IMR-90 (cell line): ENCODE measurements at regions not wholly inside any gene's neighbourhood (a gene's known extent, or its start where the extent isn't known, plus 50 kb on each side); places are given as distances from the start of the nearest gene placed in this dataset.

Source experiments
- ATAC-seq: fragments of 200-7000 bp; cut with Tn5 transposase; 2 replicates; pipeline ENCODE4 v1.9.1; 2020; ENCODE audit warnings: low read depth, mild to moderate bottlenecking, moderate library complexity
- BruUV-seq: library from RNA; stranded (reverse); fragments of 400-500 nt; replicated peaks from 2 replicates; lab custom pipeline; 2021; lab: Mats Ljungman, UMichigan
- CTCF ChIA-PET: fragments of 300-600 bp; formaldehyde crosslinking; extraction: SDS; loops from one replicate; lab custom pipeline; 2021; ENCODE audit warnings: antibody characterized with exemption; lab: Yijun Ruan, JAX
- POLR2A ChIA-PET: fragments of 300-600 bp; sonication (Branson Sonifier 250); formaldehyde crosslinking; loops from one replicate; lab custom pipeline; 2022; ENCODE audit warnings: antibody characterized with exemption; ENCODE audit not compliant: unreplicated experiment; lab: Charles Lee
- DNase-seq: peaks from one replicate; pipeline ENCODE4 v3.0.0; 2013
- H2AFZ ChIP-seq: replicated peaks from 2 replicates; pipeline ENCODE3; 2013; ENCODE audit warnings: low read length, mild to moderate bottlenecking; ENCODE audit not compliant: poor library complexity
- H2AK5ac ChIP-seq: 2 replicates; pipeline ENCODE4 v1.6.1; 2013; ENCODE audit warnings: low read depth, low read length, inconsistent platforms
- H2AK9ac ChIP-seq: replicated peaks from 2 replicates; pipeline ENCODE3; 2013; ENCODE audit warnings: mild to moderate bottlenecking, low read depth, low read length, moderate library complexity; ENCODE audit not compliant: poor library complexity
- H2BK120ac ChIP-seq: 2 replicates; pipeline ENCODE4 v1.6.1; 2013; ENCODE audit warnings: low read depth, low read length, inconsistent platforms
- H2BK15ac ChIP-seq: 3 replicates; pipeline ENCODE4 v1.6.1; 2013; ENCODE audit warnings: low read depth, low read length, inconsistent platforms
- H2BK20ac ChIP-seq: 2 replicates; pipeline ENCODE4 v1.6.1; 2013; ENCODE audit warnings: low read depth, mild to moderate bottlenecking, inconsistent platforms, low read length, moderate library complexity
- H2BK5ac ChIP-seq: 2 replicates; pipeline ENCODE4 v1.6.1; 2013; ENCODE audit warnings: mild to moderate bottlenecking, low read depth, low read length, inconsistent platforms; ENCODE audit not compliant: poor library complexity, severe bottlenecking
- H3K14ac ChIP-seq: replicated peaks from 2 replicates; pipeline ENCODE4 v1.6.1; 2013; ENCODE audit warnings: low read depth, low read length, inconsistent platforms
- H3K18ac ChIP-seq: 2 replicates; pipeline ENCODE4 v1.6.1; 2013; ENCODE audit warnings: low read depth, low read length, control low read depth
- H3K23ac ChIP-seq: 2 replicates; pipeline ENCODE4 v1.6.1; 2013; ENCODE audit warnings: low read depth, low read length, inconsistent platforms
- H3K27ac ChIP-seq: 2 replicates; pipeline ENCODE4 v1.5.1; 2013; ENCODE audit warnings: mild to moderate bottlenecking, control low read depth, low read length; ENCODE audit not compliant: insufficient read depth
- H3K27me3 ChIP-seq: 2 replicates; pipeline ENCODE4 v1.6.1; 2013; ENCODE audit warnings: low read length; ENCODE audit not compliant: control insufficient read depth, insufficient read depth
- H3K36me3 ChIP-seq: 2 replicates; pipeline ENCODE4 v1.6.1; 2013; ENCODE audit warnings: low read length, mixed read lengths; ENCODE audit not compliant: control insufficient read depth, insufficient read depth
- H3K4ac ChIP-seq: 2 replicates; pipeline ENCODE4 v1.6.1; 2013; ENCODE audit warnings: low read depth, low read length, inconsistent platforms
- H3K4me1 ChIP-seq: 2 replicates; pipeline ENCODE4 v1.6.1; 2013; ENCODE audit warnings: low read length, mixed read lengths; ENCODE audit not compliant: control insufficient read depth, insufficient read depth
- H3K4me2 ChIP-seq: 2 replicates; pipeline ENCODE4 v1.6.1; 2013; ENCODE audit warnings: low read depth, mild to moderate bottlenecking, control low read depth, low read length, moderate library complexity
- H3K4me3 ChIP-seq: 2 replicates; pipeline ENCODE4 v1.5.1; 2013; ENCODE audit warnings: low read depth, mild to moderate bottlenecking, control low read depth, low read length, moderate library complexity; ENCODE audit not compliant: insufficient read depth
- H3K56ac ChIP-seq: 2 replicates; pipeline ENCODE4 v1.6.1; 2013; ENCODE audit warnings: low read length, inconsistent platforms; ENCODE audit not compliant: insufficient read depth; ENCODE audit errors: extremely low read depth
- H3K79me1 ChIP-seq, 2 experiments: 2 replicates each; pipeline ENCODE4 v1.6.1; 2013; ENCODE audit warnings: low read length in 2 of 2, inconsistent platforms in 1 of 2, low read depth in 1 of 2
- H3K9ac ChIP-seq: 2 replicates; pipeline ENCODE4 v1.6.1; 2013; ENCODE audit warnings: low read depth, low read length, control low read depth
- H3K9me1 ChIP-seq: 2 replicates; pipeline ENCODE4 v1.6.1; 2013; ENCODE audit warnings: low read length, inconsistent platforms; ENCODE audit not compliant: insufficient read depth
- H3K9me3 ChIP-seq: 2 replicates; pipeline ENCODE4 v1.6.1; 2013; ENCODE audit warnings: low read length; ENCODE audit not compliant: control insufficient read depth, insufficient read depth
- H4K20me1 ChIP-seq: 2 replicates; pipeline ENCODE4 v1.6.1; 2013; ENCODE audit warnings: low read length, inconsistent platforms; ENCODE audit not compliant: insufficient read depth
- H4K5ac ChIP-seq: 2 replicates; pipeline ENCODE4 v1.6.1; 2013; ENCODE audit warnings: mild to moderate bottlenecking, low read depth, low read length, control low read depth
- H4K8ac ChIP-seq, 2 experiments: 2 replicates each; pipeline ENCODE4 v1.6.1; 2013; ENCODE audit warnings: low read depth in 2 of 2, low read length in 2 of 2, control low read depth in 1 of 2, inconsistent platforms in 1 of 2
- H4K91ac ChIP-seq: 2 replicates; pipeline ENCODE4 v1.6.1; 2013; ENCODE audit warnings: low read depth, low read length, inconsistent platforms; ENCODE audit not compliant: insufficient read depth
- BHLHE40 ChIP-seq: fragments of 150-350 bp; IDR thresholded peaks from 2 replicates; pipeline ENCODE4 v1.6.1; 2016; ENCODE audit warnings: mild to moderate bottlenecking, low read depth, low read length
- CEBPB ChIP-seq: IDR thresholded peaks from 2 replicates; pipeline ENCODE4 v1.6.1; 2012; ENCODE audit warnings: low read depth, low read length, improper control_type of control experiment
- CHD1 ChIP-seq: IDR thresholded peaks from 2 replicates; pipeline ENCODE4 v1.6.1; 2012; ENCODE audit warnings: low read depth, low read length, improper control_type of control experiment
- CTCF ChIP-seq: conservative IDR thresholded peaks from 2 replicates; pipeline ENCODE4 v1.5.1; 2012; ENCODE audit warnings: mild to moderate bottlenecking, low read depth, low read length, improper control_type of control experiment
- FOS ChIP-seq: fragments of 150-350 bp; IDR thresholded peaks from 2 replicates; pipeline ENCODE4 v1.6.1; 2016; ENCODE audit warnings: low read depth, low read length
- MAFK ChIP-seq: IDR thresholded peaks from 2 replicates; pipeline ENCODE4 v1.6.1; 2012; ENCODE audit warnings: low read depth, low read length, improper control_type of control experiment
- MAZ ChIP-seq: IDR thresholded peaks from 2 replicates; pipeline ENCODE4 v1.6.1; 2012; ENCODE audit warnings: low read depth, mild to moderate bottlenecking, low read length, improper control_type of control experiment, moderate library complexity, borderline replicate concordance
- MXI1 ChIP-seq: IDR thresholded peaks from 2 replicates; pipeline ENCODE4 v1.6.1; 2012; ENCODE audit warnings: low read depth, mild to moderate bottlenecking, low read length, moderate library complexity, borderline replicate concordance
- NFE2L2 ChIP-seq: fragments of 150-350 bp; IDR thresholded peaks from 2 replicates; pipeline ENCODE4 v1.6.1; 2016; ENCODE audit warnings: low read depth, mild to moderate bottlenecking, low read length
- POLR2A ChIP-seq: IDR thresholded peaks from 2 replicates; pipeline ENCODE4 v1.6.1; 2012; ENCODE audit warnings: mild to moderate bottlenecking, low read depth, low read length
- RAD21 ChIP-seq: IDR thresholded peaks from 2 replicates; pipeline ENCODE4 v1.6.1; 2012; ENCODE audit warnings: low read length, improper control_type of control experiment
- RCOR1 ChIP-seq: IDR thresholded peaks from 2 replicates; pipeline ENCODE4 v1.6.1; 2012; ENCODE audit warnings: mild to moderate bottlenecking, low read length, improper control_type of control experiment; ENCODE audit not compliant: insufficient replicate concordance
- RFX5 ChIP-seq: IDR thresholded peaks from 2 replicates; pipeline ENCODE4 v1.8.0; 2012; ENCODE audit warnings: low read depth, mild to moderate bottlenecking, low read length, moderate library complexity
- SMC3 ChIP-seq: fragments of 150-350 bp; IDR thresholded peaks from 2 replicates; pipeline ENCODE4 v1.6.1; 2016; ENCODE audit warnings: low read depth, mild to moderate bottlenecking, antibody characterized with exemption, low read length, moderate library complexity
- USF2 ChIP-seq: fragments of 150-350 bp; IDR thresholded peaks from 2 replicates; pipeline ENCODE4 v1.6.1; 2017; ENCODE audit warnings: mild to moderate bottlenecking, antibody characterized with exemption, low read length, low read depth
- dilution Hi-C: fragments of 300-500 bp; cut with HindIII; formaldehyde crosslinking; loops from one replicate; pipeline ENCODE4 v1.14.3; 2018; ENCODE audit warnings: low sequenced_read_pairs; ENCODE audit not compliant: unreplicated experiment
- in situ Hi-C: fragments of 300-500 bp; cut with MboI; formaldehyde crosslinking; loops from 3 replicates; pipeline ENCODE4 v1.14.3; 2019; ENCODE audit warnings: low sequenced_read_pairs, inconsistent platforms, mixed read lengths
- intact Hi-C: fragments of 100-400 bp; cut with micrococcal nuclease; formaldehyde crosslinking; loops from 2 replicates; pipeline ENCODE4 v1.10.0; 2022
- TF ChIP-seq, protein P1 (sequence below): fragments of 150-350 bp; IDR thresholded peaks from 2 replicates; pipeline ENCODE4 v1.6.1; 2016; ENCODE audit warnings: low read depth, mild to moderate bottlenecking, low read length, moderate library complexity, borderline replicate concordance

GRCh38 chr1:222020553-222020952 lies 278.7 kb upstream of the DUSP10 start:
- POLR2A ChIA-PET, result no interaction called here
- CTCF ChIA-PET, result no interaction called here
- no TSS peak for BruUV-seq

More at GRCh38 chr1:222020553-222020952, 278.7 kb upstream of the DUSP10 start:
- TF ChIP-seq, protein P1, sequence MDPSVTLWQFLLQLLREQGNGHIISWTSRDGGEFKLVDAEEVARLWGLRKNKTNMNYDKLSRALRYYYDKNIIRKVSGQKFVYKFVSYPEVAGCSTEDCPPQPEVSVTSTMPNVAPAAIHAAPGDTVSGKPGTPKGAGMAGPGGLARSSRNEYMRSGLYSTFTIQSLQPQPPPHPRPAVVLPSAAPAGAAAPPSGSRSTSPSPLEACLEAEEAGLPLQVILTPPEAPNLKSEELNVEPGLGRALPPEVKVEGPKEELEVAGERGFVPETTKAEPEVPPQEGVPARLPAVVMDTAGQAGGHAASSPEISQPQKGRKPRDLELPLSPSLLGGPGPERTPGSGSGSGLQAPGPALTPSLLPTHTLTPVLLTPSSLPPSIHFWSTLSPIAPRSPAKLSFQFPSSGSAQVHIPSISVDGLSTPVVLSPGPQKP, result no peak
- TF ChIP-seq SMC3, result no peak
- TF ChIP-seq RCOR1, result no peak
- TF ChIP-seq FOS, result no peak
- TF ChIP-seq RFX5, result no peak
- no peak for TF ChIP-seq CEBPB
- TF ChIP-seq BHLHE40, result no peak
- TF ChIP-seq MAZ, result no peak
- TF ChIP-seq CHD1, result no peak
- no peak for TF ChIP-seq RAD21
- TF ChIP-seq NFE2L2, result no peak
- TF ChIP-seq USF2, result no peak
- TF ChIP-seq MXI1, result no peak
- no peak for TF ChIP-seq POLR2A
- no peak for TF ChIP-seq MAFK
- TF ChIP-seq CTCF, result no peak
- Histone ChIP-seq H4K8ac (no peak overlapping the region), H3K36me3 (no peaks in the 10 kb centered on the region), H3K14ac (no peak overlapping the region), H4K5ac (no peak overlapping the region), H3K4ac (no peak overlapping the region), H3K4me1 (peaks cover 2% of the 10 kb centered on the region; the same call in 1 of the 2 replicates), H3K79me1 (no peaks in the 10 kb centered on the region), H2BK5ac (no peak overlapping the region), H2BK20ac (no peak overlapping the region), H3K4me2 (no peak overlapping the region), H3K9ac (no peak overlapping the region), H2AK5ac (no peak overlapping the region), H2AFZ (no peak overlapping the region), H2BK15ac (no peak overlapping the region), H3K27me3 (no peaks in the 10 kb centered on the region; the same call in 1 of the 2 replicates), H2AK9ac (no peak overlapping the region), H3K23ac (no peak overlapping the region), H4K20me1 (no peaks in the 10 kb centered on the region), H3K9me3 (no peaks in the 10 kb centered on the region), H3K27ac (no peak overlapping the region), H4K91ac (no peak overlapping the region), H3K56ac (no peak overlapping the region), H3K9me1 (no peaks in the 10 kb centered on the region), H3K18ac (no peak overlapping the region), H2BK120ac (no peak overlapping the region), H3K4me3 (no peak overlapping the region)
- in situ Hi-C loops, result no loop called here
- ATAC-seq, result no peak
- intact Hi-C loops, result no loop called here
- DNase-seq, result no peak
- dilution Hi-C loops, result no loop called here
